HEK293 (cell line): ENCODE measurements at regions not wholly inside any gene's neighbourhood (a gene's known extent, or its start where the extent isn't known, plus 50 kb on each side); places are given as distances from the start of the nearest gene placed in this dataset.

Source experiments
- GLI2 ChIP-seq: fragments of 450-650 bp; formaldehyde crosslinking; IDR thresholded peaks from 2 replicates; pipeline ENCODE4; 2017; ENCODE audit warnings: missing biosample characterization, missing genetic modification characterization, low read depth, borderline replicate concordance
- TCF7L2 ChIP-seq: IDR thresholded peaks from 2 replicates; pipeline ENCODE4 v1.6.1; 2011; ENCODE audit warnings: low read depth, mild to moderate bottlenecking, inconsistent platforms, low read length, moderate library complexity, borderline replicate concordance
- YY1 ChIP-seq: fragments of 450-650 bp; formaldehyde crosslinking; IDR thresholded peaks from 2 replicates; pipeline ENCODE4 v1.5.1; 2018; ENCODE audit warnings: missing biosample characterization, missing genetic modification characterization
- ZNF146 ChIP-seq: fragments of 450-650 bp; formaldehyde crosslinking; IDR thresholded peaks from 2 replicates; pipeline ENCODE4 v1.5.1; 2016; ENCODE audit warnings: missing biosample characterization, missing genetic modification characterization
- ZNF324 ChIP-seq: fragments of 450-650 bp; formaldehyde crosslinking; IDR thresholded peaks from 2 replicates; pipeline ENCODE4 v1.5.1; 2016; ENCODE audit warnings: missing biosample characterization, missing genetic modification characterization
- ZNF792 ChIP-seq: fragments of 450-650 bp; formaldehyde crosslinking; IDR thresholded peaks from 2 replicates; pipeline ENCODE4 v1.5.1; 2016; ENCODE audit warnings: missing biosample characterization, missing genetic modification characterization
- ZNF837 ChIP-seq: fragments of 450-650 bp; formaldehyde crosslinking; IDR thresholded peaks from 2 replicates; pipeline ENCODE4 v1.5.1; 2016; ENCODE audit warnings: missing biosample characterization, missing genetic modification characterization
- ZSCAN30 ChIP-seq: fragments of 450-650 bp; IDR thresholded peaks from 2 replicates; pipeline ENCODE4 v1.5.1; 2018; ENCODE audit warnings: missing biosample characterization, mild to moderate bottlenecking, missing genetic modification characterization, moderate library complexity
- TF ChIP-seq, protein P1 (sequence below): fragments of 450-650 bp; formaldehyde crosslinking; IDR thresholded peaks from 2 replicates; pipeline ENCODE4 v1.5.1; 2016; ENCODE audit warnings: missing biosample characterization, missing genetic modification characterization
- TF ChIP-seq, protein P2 (sequence below): fragments of 450-650 bp; formaldehyde crosslinking; optimal IDR thresholded peaks from 2 replicates; pipeline ENCODE3; 2016; ENCODE audit warnings: missing biosample characterization, mild to moderate bottlenecking, missing genetic modification characterization
- TF ChIP-seq, protein P3 (sequence below): fragments of 450-650 bp; formaldehyde crosslinking; IDR thresholded peaks from 2 replicates; pipeline ENCODE4 v1.5.1; 2016; ENCODE audit warnings: missing biosample characterization, missing genetic modification characterization
- TF ChIP-seq, protein P4 (sequence below): fragments of 450-650 bp; formaldehyde crosslinking; IDR thresholded peaks from 2 replicates; pipeline ENCODE4 v1.5.1; 2016; ENCODE audit warnings: missing biosample characterization, missing genetic modification characterization

GRCh38 chr2:47226923-47227220 lies 50.6 kb upstream of the CALM2 start:
- TF ChIP-seq YY1 (tag by site-specific recombination) (no peak), ZNF792 (tag by site-specific recombination) (no peak), GLI2 (tag by site-specific recombination) (no peak), ZSCAN30 (tag by site-specific recombination) (no peak), ZNF146 (tag by site-specific recombination) (no peak), ZNF324 (tag by site-specific recombination) (no peak), ZNF837 (tag by site-specific recombination) (no peak), TCF7L2 (no peak)
- TF ChIP-seq, protein P1, sequence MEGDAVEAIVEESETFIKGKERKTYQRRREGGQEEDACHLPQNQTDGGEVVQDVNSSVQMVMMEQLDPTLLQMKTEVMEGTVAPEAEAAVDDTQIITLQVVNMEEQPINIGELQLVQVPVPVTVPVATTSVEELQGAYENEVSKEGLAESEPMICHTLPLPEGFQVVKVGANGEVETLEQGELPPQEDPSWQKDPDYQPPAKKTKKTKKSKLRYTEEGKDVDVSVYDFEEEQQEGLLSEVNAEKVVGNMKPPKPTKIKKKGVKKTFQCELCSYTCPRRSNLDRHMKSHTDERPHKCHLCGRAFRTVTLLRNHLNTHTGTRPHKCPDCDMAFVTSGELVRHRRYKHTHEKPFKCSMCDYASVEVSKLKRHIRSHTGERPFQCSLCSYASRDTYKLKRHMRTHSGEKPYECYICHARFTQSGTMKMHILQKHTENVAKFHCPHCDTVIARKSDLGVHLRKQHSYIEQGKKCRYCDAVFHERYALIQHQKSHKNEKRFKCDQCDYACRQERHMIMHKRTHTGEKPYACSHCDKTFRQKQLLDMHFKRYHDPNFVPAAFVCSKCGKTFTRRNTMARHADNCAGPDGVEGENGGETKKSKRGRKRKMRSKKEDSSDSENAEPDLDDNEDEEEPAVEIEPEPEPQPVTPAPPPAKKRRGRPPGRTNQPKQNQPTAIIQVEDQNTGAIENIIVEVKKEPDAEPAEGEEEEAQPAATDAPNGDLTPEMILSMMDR (tag by site-specific recombination): no peak
- TF ChIP-seq, protein P2, sequence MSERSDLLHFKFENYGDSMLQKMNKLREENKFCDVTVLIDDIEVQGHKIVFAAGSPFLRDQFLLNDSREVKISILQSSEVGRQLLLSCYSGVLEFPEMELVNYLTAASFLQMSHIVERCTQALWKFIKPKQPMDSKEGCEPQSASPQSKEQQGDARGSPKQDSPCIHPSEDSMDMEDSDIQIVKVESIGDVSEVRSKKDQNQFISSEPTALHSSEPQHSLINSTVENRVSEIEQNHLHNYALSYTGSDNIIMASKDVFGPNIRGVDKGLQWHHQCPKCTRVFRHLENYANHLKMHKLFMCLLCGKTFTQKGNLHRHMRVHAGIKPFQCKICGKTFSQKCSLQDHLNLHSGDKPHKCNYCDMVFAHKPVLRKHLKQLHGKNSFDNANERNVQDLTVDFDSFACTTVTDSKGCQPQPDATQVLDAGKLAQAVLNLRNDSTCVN: no peak
- TF ChIP-seq, protein P3, sequence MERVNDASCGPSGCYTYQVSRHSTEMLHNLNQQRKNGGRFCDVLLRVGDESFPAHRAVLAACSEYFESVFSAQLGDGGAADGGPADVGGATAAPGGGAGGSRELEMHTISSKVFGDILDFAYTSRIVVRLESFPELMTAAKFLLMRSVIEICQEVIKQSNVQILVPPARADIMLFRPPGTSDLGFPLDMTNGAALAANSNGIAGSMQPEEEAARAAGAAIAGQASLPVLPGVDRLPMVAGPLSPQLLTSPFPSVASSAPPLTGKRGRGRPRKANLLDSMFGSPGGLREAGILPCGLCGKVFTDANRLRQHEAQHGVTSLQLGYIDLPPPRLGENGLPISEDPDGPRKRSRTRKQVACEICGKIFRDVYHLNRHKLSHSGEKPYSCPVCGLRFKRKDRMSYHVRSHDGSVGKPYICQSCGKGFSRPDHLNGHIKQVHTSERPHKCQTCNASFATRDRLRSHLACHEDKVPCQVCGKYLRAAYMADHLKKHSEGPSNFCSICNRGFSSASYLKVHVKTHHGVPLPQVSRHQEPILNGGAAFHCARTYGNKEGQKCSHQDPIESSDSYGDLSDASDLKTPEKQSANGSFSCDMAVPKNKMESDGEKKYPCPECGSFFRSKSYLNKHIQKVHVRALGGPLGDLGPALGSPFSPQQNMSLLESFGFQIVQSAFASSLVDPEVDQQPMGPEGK (tag by site-specific recombination): no peak
- TF ChIP-seq, protein P4, sequence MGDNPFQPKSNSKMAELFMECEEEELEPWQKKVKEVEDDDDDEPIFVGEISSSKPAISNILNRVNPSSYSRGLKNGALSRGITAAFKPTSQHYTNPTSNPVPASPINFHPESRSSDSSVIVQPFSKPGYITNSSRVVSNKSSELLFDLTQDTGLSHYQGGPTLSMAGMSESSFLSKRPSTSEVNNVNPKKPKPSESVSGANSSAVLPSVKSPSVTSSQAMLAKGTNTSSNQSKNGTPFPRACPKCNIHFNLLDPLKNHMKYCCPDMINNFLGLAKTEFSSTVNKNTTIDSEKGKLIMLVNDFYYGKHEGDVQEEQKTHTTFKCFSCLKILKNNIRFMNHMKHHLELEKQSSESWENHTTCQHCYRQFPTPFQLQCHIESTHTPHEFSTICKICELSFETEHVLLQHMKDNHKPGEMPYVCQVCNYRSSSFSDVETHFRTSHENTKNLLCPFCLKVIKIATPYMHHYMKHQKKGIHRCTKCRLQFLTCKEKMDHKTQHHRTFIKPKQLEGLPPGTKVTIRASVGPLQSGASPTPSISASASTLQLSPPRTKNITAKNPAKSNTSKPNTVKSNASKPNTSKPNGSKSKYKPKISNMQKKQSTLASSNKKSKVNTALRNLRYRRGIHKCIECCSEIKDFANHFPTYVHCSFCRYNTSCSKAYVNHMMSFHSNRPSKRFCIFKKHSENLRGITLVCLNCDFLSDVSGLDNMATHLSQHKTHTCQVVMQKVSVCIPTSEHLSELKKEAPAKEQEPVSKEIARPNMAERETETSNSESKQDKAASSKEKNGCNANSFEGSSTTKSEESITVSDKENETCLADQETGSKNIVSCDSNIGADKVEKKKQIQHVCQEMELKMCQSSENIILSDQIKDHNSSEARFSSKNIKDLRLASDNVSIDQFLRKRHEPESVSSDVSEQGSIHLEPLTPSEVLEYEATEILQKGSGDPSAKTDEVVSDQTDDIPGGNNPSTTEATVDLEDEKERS: no peak
